Skeletal muscle satellite cell (primary cell): ENCODE measurements at regions not wholly inside any gene's neighbourhood (a gene's known extent, or its start where the extent isn't known, plus 50 kb on each side); places are given as distances from the start of the nearest gene placed in this dataset.

ENCODE experiments used
- H3K27me3 ChIP-seq: 2 replicates; pipeline ENCODE4 v1.7.0; 2013; ENCODE audit warnings: low read length; ENCODE audit not compliant: control insufficient read depth, insufficient read depth
- H3K36me3 ChIP-seq: 2 replicates; pipeline ENCODE4 v1.7.0; 2013; ENCODE audit warnings: mild to moderate bottlenecking, control low read depth, low read length; ENCODE audit not compliant: insufficient read depth
- H3K4me1 ChIP-seq: 2 replicates; pipeline ENCODE4 v1.7.0; 2013; ENCODE audit warnings: low read length; ENCODE audit not compliant: control insufficient read depth, insufficient read depth
- H3K4me2 ChIP-seq: 2 replicates; pipeline ENCODE4 v1.7.0; 2013; ENCODE audit warnings: mild to moderate bottlenecking, low read length
- H3K4me3 ChIP-seq: 2 replicates; pipeline ENCODE4 v1.7.0; 2013; ENCODE audit warnings: low read length
- H3K9ac ChIP-seq: 2 replicates; pipeline ENCODE4 v1.7.0; 2013; ENCODE audit warnings: mild to moderate bottlenecking, low read depth, low read length, moderate library complexity
- H3K9me3 ChIP-seq: replicated peaks from 2 replicates; pipeline ENCODE4 v1.7.0; 2013; ENCODE audit warnings: mild to moderate bottlenecking, control low read depth, low read length

- peaks cover 23% of the 10 kb centered on the region for H3K27me3 ChIP-seq
- H3K9me3 ChIP-seq: no peaks in the 10 kb centered on the region
- H3K4me1 ChIP-seq: peaks cover 17% of the 10 kb centered on the region
- H3K4me3 ChIP-seq: no peak overlapping the region
- no peak overlapping the region for H3K4me2 ChIP-seq
- no peak overlapping the region for H3K9ac ChIP-seq
- no peaks in the 10 kb centered on the region for H3K36me3 ChIP-seq
Measured at GRCh38 chr6:37580176-37580955, 80.7 kb upstream of the CCDC167 start.

- no peaks in the 10 kb centered on the region for H3K36me3 ChIP-seq
- no peaks in the 10 kb centered on the region for H3K9me3 ChIP-seq
- H3K27me3 ChIP-seq: peaks cover 15% of the 10 kb centered on the region
- no peak overlapping the region for H3K4me2 ChIP-seq
- peaks cover 17% of the 10 kb centered on the region for H3K4me1 ChIP-seq
- H3K9ac ChIP-seq: no peak overlapping the region
- H3K4me3 ChIP-seq: no peak overlapping the region
Measured at GRCh38 chr6:37579444-37580067, 79.9 kb upstream of the CCDC167 start.

DNA sequence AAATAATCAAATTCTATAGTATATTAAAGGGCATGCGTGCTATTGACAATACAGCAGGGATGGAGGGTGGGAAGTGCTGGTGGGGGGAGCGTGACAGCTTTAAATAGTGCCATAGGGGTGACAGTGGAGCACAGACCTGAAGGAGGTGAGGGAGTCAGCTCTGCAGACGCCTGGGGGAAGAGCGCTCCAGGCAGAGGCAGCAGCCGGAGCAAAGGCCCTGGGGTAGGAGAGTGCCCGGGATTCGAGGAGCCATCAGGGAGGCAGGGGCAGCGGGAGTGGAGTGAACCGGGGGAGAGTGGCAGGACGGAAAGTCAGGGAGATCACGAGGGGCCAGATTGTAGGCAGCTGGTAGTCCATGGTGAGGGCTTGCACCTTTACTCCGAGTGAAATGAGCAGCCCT is 78.4 kb upstream of the CCDC167 start:
- peaks cover 17% of the 10 kb centered on the region for H3K4me1 ChIP-seq
- peaks cover 7% of the 10 kb centered on the region for H3K27me3 ChIP-seq
- no peak overlapping the region for H3K9ac ChIP-seq
- H3K36me3 ChIP-seq: no peaks in the 10 kb centered on the region
- H3K4me2 ChIP-seq: no peak overlapping the region
- H3K4me3 ChIP-seq: no peak overlapping the region
- no peaks in the 10 kb centered on the region for H3K9me3 ChIP-seq

- Histone ChIP-seq H3K4me2 (peak overlapping the region; percentile 40), H3K4me1 (peaks cover 17% of the 10 kb centered on the region), H3K4me3 (no peak overlapping the region)
Measured at GRCh38 chr6:37576336-37576737, 76.6 kb upstream of the CCDC167 start.

GRCh38 chr6:37575221-37575620 is 75.5 kb upstream of the CCDC167 start:
- Histone ChIP-seq H3K4me2 (no peak overlapping the region), H3K9ac (no peak overlapping the region), H3K4me3 (no peak overlapping the region), H3K4me1 (peaks cover 17% of the 10 kb centered on the region), H3K9me3 (no peaks in the 10 kb centered on the region), H3K27me3 (peaks cover 19% of the 10 kb centered on the region), H3K36me3 (no peaks in the 10 kb centered on the region)

More at GRCh38 chr6:37576336-37576737, 76.6 kb upstream of the CCDC167 start:
- no peaks in the 10 kb centered on the region for H3K36me3 ChIP-seq
- H3K9ac ChIP-seq: no peak overlapping the region
- peaks cover 8% of the 10 kb centered on the region for H3K27me3 ChIP-seq
- no peaks in the 10 kb centered on the region for H3K9me3 ChIP-seq

- no peak overlapping the region for H3K4me3 ChIP-seq
- no peaks in the 10 kb centered on the region for H3K36me3 ChIP-seq
- no peak overlapping the region for H3K4me2 ChIP-seq
- no peak overlapping the region for H3K9ac ChIP-seq
- no peaks in the 10 kb centered on the region for H3K9me3 ChIP-seq
- peaks cover 44% of the 10 kb centered on the region for H3K27me3 ChIP-seq
- peaks cover 17% of the 10 kb centered on the region for H3K4me1 ChIP-seq
Measured at GRCh38 chr6:37572334-37572733, 72.6 kb upstream of the CCDC167 start.

DNA sequence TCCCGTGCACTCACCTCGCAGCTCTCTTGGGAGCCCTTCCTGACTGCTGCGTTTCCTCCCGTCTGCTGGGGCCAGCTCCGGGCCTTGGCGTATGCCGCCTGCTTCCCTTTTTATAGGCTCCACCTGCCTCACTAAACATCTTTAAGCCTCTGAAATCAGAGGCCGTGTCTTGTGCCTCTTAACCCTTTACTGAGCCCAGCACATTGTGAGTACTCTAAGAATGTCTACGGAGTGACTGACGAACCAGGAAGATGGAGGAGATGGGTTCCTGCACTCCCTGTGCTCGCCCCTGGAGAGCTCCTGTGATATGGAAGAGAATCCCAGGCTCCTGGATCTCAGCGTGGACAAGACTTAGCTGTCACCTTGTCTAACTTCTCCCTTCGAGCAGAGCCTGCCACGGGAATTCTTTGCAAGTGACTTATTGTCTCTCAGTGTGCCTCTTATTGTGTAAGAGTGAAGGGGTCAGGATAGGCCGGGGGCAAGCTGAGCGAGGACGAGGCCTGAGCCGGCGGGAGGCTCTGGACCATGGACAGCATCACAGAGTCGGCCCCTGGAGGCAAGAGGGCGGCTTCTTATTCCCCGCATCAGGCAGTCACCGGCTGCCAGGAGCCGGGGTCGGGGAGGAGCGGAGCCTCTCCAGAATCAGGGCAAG is 70.9 kb upstream of the CCDC167 start:
- Histone ChIP-seq H3K4me3 (no peak overlapping the region), H3K9me3 (no peaks in the 10 kb centered on the region), H3K9ac (no peak overlapping the region), H3K4me1 (peaks cover 5% of the 10 kb centered on the region), H3K27me3 (peaks cover 58% of the 10 kb centered on the region), H3K4me2 (no peak overlapping the region), H3K36me3 (no peaks in the 10 kb centered on the region)

- Histone ChIP-seq H3K4me2 (no peak overlapping the region), H3K27me3 (peaks cover 65% of the 10 kb centered on the region), H3K9me3 (no peaks in the 10 kb centered on the region)
Measured at GRCh38 chr6:37569743-37570481, 70.2 kb upstream of the CCDC167 start.

GRCh38 chr6:37569317-37569716 is 69.6 kb upstream of the CCDC167 start:
- H3K4me2 ChIP-seq: no peak overlapping the region
- no peaks in the 10 kb centered on the region for H3K36me3 ChIP-seq
- H3K4me1 ChIP-seq: peaks cover 5% of the 10 kb centered on the region
- H3K4me3 ChIP-seq: no peak overlapping the region
- no peak overlapping the region for H3K9ac ChIP-seq
- peaks cover 71% of the 10 kb centered on the region for H3K27me3 ChIP-seq
- H3K9me3 ChIP-seq: no peaks in the 10 kb centered on the region

More at GRCh38 chr6:37569743-37570481, 70.2 kb upstream of the CCDC167 start:
- Histone ChIP-seq H3K9ac (no peak overlapping the region), H3K4me3 (no peak overlapping the region), H3K4me1 (peaks cover 5% of the 10 kb centered on the region), H3K36me3 (no peaks in the 10 kb centered on the region)

DNA sequence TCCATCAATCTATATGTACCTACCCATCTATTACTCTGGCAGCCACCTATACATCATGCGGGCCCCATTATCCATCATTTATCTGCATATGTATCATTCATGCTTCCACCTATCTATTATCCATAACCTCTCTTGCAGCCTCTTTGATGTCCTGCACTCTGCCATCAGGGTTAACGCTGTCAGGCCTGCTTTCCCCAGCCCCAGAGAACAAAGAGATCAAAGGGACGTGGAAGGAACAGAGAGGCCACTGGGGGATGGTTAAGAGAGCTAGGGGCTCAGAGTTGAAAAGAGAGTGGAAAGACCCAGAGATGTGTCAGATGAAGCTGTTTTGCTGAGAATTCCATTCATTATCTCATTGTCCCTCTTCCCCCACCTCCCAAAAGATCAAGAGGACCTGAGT is 67.3 kb upstream of the CCDC167 start:
- no peaks in the 10 kb centered on the region for H3K36me3 ChIP-seq

More for the DNA sequence above, 67.3 kb upstream of the CCDC167 start:
- H3K4me1 ChIP-seq: peaks cover 5% of the 10 kb centered on the region
- H3K4me2 ChIP-seq: no peak overlapping the region
- no peak overlapping the region for H3K9ac ChIP-seq
- H3K9me3 ChIP-seq: no peaks in the 10 kb centered on the region
- H3K27me3 ChIP-seq: peaks cover 86% of the 10 kb centered on the region
- no peak overlapping the region for H3K4me3 ChIP-seq
